Keratinocyte (primary cell): ENCODE measurements at regions not wholly inside any gene's neighbourhood (a gene's known extent, or its start where the extent isn't known, plus 50 kb on each side); places are given as distances from the start of the nearest gene placed in this dataset.

ENCODE experiments used
- DNase-seq: peaks from one replicate; pipeline ENCODE4 v3.0.0-alpha.2; 2011; ENCODE audit warnings: low read depth, missing footprints, low spot score
- FAIRE-seq: peaks from 2 replicates; lab custom pipeline; 2011; peaks lifted over from hg19 to GRCh38; lab: Jason Lieb, UNC
- H2AFZ ChIP-seq: 2 replicates; pipeline ENCODE4 v1.6.0; 2012; ENCODE audit warnings: low read length, control low read depth, inconsistent platforms; ENCODE audit not compliant: control insufficient read depth
- H3K27ac ChIP-seq: 2 replicates; pipeline ENCODE4 v1.5.1; 2011; ENCODE audit warnings: low read length; ENCODE audit not compliant: control insufficient read depth, insufficient read depth
- H3K27me3 ChIP-seq: 3 replicates; pipeline ENCODE4 v1.6.0; 2011; ENCODE audit warnings: low read length; ENCODE audit not compliant: control insufficient read depth, insufficient read depth; ENCODE audit errors: extremely low read depth
- H3K36me3 ChIP-seq, 2 experiments: 2 replicates in 1 of 2; 3 replicates in 1 of 2; pipeline ENCODE4 v1.5.1; 2011; ENCODE audit warnings: low read length in 2 of 2, mild to moderate bottlenecking in 1 of 2; ENCODE audit not compliant: control insufficient read depth in 2 of 2, insufficient read depth in 2 of 2; ENCODE audit errors: extremely low read depth in 1 of 2
- H3K4me1 ChIP-seq: 3 replicates; pipeline ENCODE4 v1.5.1; 2011; ENCODE audit warnings: low read length; ENCODE audit not compliant: control insufficient read depth, insufficient read depth; ENCODE audit errors: extremely low read depth
- H3K4me2 ChIP-seq: 3 replicates; pipeline ENCODE4 v1.6.0; 2011; ENCODE audit warnings: low read depth, low read length; ENCODE audit not compliant: control insufficient read depth, insufficient read depth; ENCODE audit errors: extremely low read depth
- H3K4me3 ChIP-seq, 3 experiments: fragments of 200-600 bp in 1 of 3; sonication (generic) in 1 of 3; 2 replicates in 2 of 3; 3 replicates in 1 of 3; pipeline ENCODE4 v1.5.1; 2011 to 2016; ENCODE audit warnings: low read length in 3 of 3, mild to moderate bottlenecking in 3 of 3, control low read depth in 2 of 3, inconsistent platforms in 1 of 3, low read depth in 1 of 3, mixed read lengths in 1 of 3, mixed run types in 1 of 3, moderate library complexity in 1 of 3; ENCODE audit not compliant: control insufficient read depth in 2 of 3, insufficient read depth in 2 of 3; ENCODE audit errors: extremely low read depth in 1 of 3
- H3K79me2 ChIP-seq: 2 replicates; pipeline ENCODE4 v1.6.0; 2012; ENCODE audit warnings: low read length; ENCODE audit not compliant: control insufficient read depth, insufficient read depth
- H3K9ac ChIP-seq: 3 replicates; pipeline ENCODE4 v1.6.0; 2011; ENCODE audit warnings: low read length; ENCODE audit not compliant: control insufficient read depth, insufficient read depth; ENCODE audit errors: extremely low read depth
- H3K9me1 ChIP-seq: 3 replicates; pipeline ENCODE4 v1.6.0; 2011; ENCODE audit warnings: low read length; ENCODE audit not compliant: control insufficient read depth, insufficient read depth; ENCODE audit errors: extremely low read depth
- H3K9me3 ChIP-seq: 2 replicates; pipeline ENCODE4 v1.5.1; 2012; ENCODE audit warnings: low read depth, low read length; ENCODE audit not compliant: control insufficient read depth
- H4K20me1 ChIP-seq: 3 replicates; pipeline ENCODE4 v1.6.0; 2011; ENCODE audit warnings: low read length; ENCODE audit not compliant: control insufficient read depth, insufficient read depth; ENCODE audit errors: extremely low read depth
- EZH2 ChIP-seq: IDR thresholded peaks from one replicate; pipeline ENCODE4 v1.6.1; 2012; ENCODE audit warnings: inconsistent platforms, mild to moderate bottlenecking, low read length, moderate library complexity
- dilution Hi-C: fragments of 300-500 bp; cut with MboI; formaldehyde crosslinking; loops from one replicate; pipeline ENCODE4 v1.7.0; 2020; ENCODE audit warnings: low sequenced_read_pairs; ENCODE audit not compliant: extremely low pct_ligation_motif_present
- TF ChIP-seq, protein P1 (sequence below), 3 experiments: IDR thresholded peaks in 1 of 3; conservative IDR thresholded peaks in 1 of 3; optimal IDR thresholded peaks in 1 of 3; 2 replicates in 2 of 3; 3 replicates in 1 of 3; pipeline versions ENCODE3 to v1.5.1; 2011; ENCODE audit warnings: low read length in 3 of 3, mild to moderate bottlenecking in 3 of 3, moderate library complexity in 2 of 3, control low read depth in 1 of 3, inconsistent platforms in 1 of 3; ENCODE audit not compliant: insufficient read depth in 2 of 3; ENCODE audit errors: extremely low read depth in 1 of 3

DNA sequence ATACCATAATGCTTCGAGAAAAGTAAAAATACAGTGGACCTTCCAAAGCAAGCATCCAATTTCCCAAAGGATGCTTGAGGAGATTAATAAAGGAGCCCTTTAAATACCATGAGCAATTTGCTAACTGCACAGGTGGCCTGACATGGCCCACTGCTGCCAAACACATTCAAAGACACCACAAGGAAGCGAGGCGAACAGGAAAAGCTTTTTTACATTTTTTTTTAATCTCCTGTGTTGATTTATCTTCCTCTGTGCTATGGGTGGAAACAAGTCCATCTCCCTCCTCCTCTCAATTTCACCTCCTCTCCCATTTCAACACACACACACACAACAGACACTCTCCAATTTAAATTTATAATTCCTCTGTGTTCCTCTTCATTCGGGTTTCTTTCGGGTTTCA, 243.4 kb downstream of the IGSF11 start:
- Histone ChIP-seq H3K27ac (no peak overlapping the region), H3K4me2 (no peak overlapping the region), H3K9me3 (no peaks in the 10 kb centered on the region), H2AFZ (no peak overlapping the region), H3K36me3 (no peaks in the 10 kb centered on the region), H3K9ac (no peak overlapping the region), H3K9me1 (no peaks in the 10 kb centered on the region), H3K27me3 (no peaks in the 10 kb centered on the region), H4K20me1 (no peaks in the 10 kb centered on the region), H3K4me1 (no peaks in the 10 kb centered on the region), H3K79me2 (no peaks in the 10 kb centered on the region), H3K4me3 (no peak overlapping the region)
- FAIRE-seq (no peak), DNase-seq (no peak)
- dilution Hi-C loops = no loop called here
- TF ChIP-seq, protein P1, sequence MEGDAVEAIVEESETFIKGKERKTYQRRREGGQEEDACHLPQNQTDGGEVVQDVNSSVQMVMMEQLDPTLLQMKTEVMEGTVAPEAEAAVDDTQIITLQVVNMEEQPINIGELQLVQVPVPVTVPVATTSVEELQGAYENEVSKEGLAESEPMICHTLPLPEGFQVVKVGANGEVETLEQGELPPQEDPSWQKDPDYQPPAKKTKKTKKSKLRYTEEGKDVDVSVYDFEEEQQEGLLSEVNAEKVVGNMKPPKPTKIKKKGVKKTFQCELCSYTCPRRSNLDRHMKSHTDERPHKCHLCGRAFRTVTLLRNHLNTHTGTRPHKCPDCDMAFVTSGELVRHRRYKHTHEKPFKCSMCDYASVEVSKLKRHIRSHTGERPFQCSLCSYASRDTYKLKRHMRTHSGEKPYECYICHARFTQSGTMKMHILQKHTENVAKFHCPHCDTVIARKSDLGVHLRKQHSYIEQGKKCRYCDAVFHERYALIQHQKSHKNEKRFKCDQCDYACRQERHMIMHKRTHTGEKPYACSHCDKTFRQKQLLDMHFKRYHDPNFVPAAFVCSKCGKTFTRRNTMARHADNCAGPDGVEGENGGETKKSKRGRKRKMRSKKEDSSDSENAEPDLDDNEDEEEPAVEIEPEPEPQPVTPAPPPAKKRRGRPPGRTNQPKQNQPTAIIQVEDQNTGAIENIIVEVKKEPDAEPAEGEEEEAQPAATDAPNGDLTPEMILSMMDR (optimal IDR thresholded peaks at IDR 0.05 in 1 of 3, IDR thresholded peaks at IDR 0.05 in 1 of 3, conservative IDR thresholded peaks at IDR 0.05 in 1 of 3; ENCODE audit: extremely low read depth in 1 of 3, insufficient read depth in 2 of 3, low read length in 3 of 3) = no peak
- no peak for TF ChIP-seq EZH2

DNA sequence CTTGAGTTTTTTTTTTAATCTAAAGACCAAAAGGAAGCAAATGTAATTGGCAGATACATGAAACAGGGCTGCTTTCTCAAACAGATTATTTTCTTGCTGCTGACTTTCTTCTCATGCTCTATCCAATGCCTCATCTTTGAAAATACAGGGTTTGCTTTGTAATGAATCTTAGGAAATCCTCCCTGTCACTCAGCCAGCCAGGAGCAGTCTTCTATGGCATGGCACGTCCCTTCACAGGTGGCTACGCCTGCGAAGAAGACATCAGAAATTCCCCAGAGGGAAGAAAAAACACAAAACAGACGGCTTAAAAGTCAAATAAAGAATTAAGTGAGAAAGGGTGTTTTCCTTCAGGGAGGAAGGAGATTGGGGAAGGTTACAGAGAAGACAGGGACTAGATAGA, 242.5 kb downstream of the IGSF11 start:
- no peaks in the 10 kb centered on the region for H3K9me1 ChIP-seq
- no peak overlapping the region for H3K4me3 ChIP-seq
- DNase-seq (no peak), FAIRE-seq (no peak)
- dilution Hi-C loops = no loop called here
- H3K27ac ChIP-seq = no peak overlapping the region
- no peak overlapping the region for H3K4me2 ChIP-seq
- no peaks in the 10 kb centered on the region for H3K79me2 ChIP-seq
- TF ChIP-seq EZH2 = no peak
- TF ChIP-seq, protein P1 (optimal IDR thresholded peaks at IDR 0.05 in 1 of 3, IDR thresholded peaks at IDR 0.05 in 1 of 3, conservative IDR thresholded peaks at IDR 0.05 in 1 of 3; ENCODE audit: extremely low read depth in 1 of 3, insufficient read depth in 2 of 3, low read length in 3 of 3) = no peak
- H3K9ac ChIP-seq = no peak overlapping the region
- no peak overlapping the region for H2AFZ ChIP-seq
- no peaks in the 10 kb centered on the region for H4K20me1 ChIP-seq
- no peaks in the 10 kb centered on the region for H3K4me1 ChIP-seq
- H3K9me3 ChIP-seq = no peaks in the 10 kb centered on the region
- H3K27me3 ChIP-seq = no peaks in the 10 kb centered on the region
- H3K36me3 ChIP-seq = no peaks in the 10 kb centered on the region
